IMR-90 (cell line): ENCODE measurements at regions not wholly inside any gene's neighbourhood (a gene's known extent, or its start where the extent isn't known, plus 50 kb on each side); places are given as distances from the start of the nearest gene placed in this dataset.

ENCODE experiments used
- ATAC-seq: fragments of 200-7000 bp; cut with Tn5 transposase; 2 replicates; pipeline ENCODE4 v1.9.1; 2020; ENCODE audit warnings: low read depth, mild to moderate bottlenecking, moderate library complexity
- BruUV-seq: library from RNA; stranded (reverse); fragments of 400-500 nt; replicated peaks from 2 replicates; lab custom pipeline; 2021; lab: Mats Ljungman, UMichigan
- CTCF ChIA-PET: fragments of 300-600 bp; formaldehyde crosslinking; extraction: SDS; loops from one replicate; lab custom pipeline; 2021; ENCODE audit warnings: antibody characterized with exemption; lab: Yijun Ruan, JAX
- POLR2A ChIA-PET: fragments of 300-600 bp; sonication (Branson Sonifier 250); formaldehyde crosslinking; loops from one replicate; lab custom pipeline; 2022; ENCODE audit warnings: antibody characterized with exemption; ENCODE audit not compliant: unreplicated experiment; lab: Charles Lee
- DNase-seq: peaks from one replicate; pipeline ENCODE4 v3.0.0; 2013
- H2AFZ ChIP-seq: replicated peaks from 2 replicates; pipeline ENCODE3; 2013; ENCODE audit warnings: low read length, mild to moderate bottlenecking; ENCODE audit not compliant: poor library complexity
- H2AK5ac ChIP-seq: 2 replicates; pipeline ENCODE4 v1.6.1; 2013; ENCODE audit warnings: low read depth, low read length, inconsistent platforms
- H2AK9ac ChIP-seq: replicated peaks from 2 replicates; pipeline ENCODE3; 2013; ENCODE audit warnings: mild to moderate bottlenecking, low read depth, low read length, moderate library complexity; ENCODE audit not compliant: poor library complexity
- H2BK120ac ChIP-seq: 2 replicates; pipeline ENCODE4 v1.6.1; 2013; ENCODE audit warnings: low read depth, low read length, inconsistent platforms
- H2BK15ac ChIP-seq: 3 replicates; pipeline ENCODE4 v1.6.1; 2013; ENCODE audit warnings: low read depth, low read length, inconsistent platforms
- H2BK20ac ChIP-seq: 2 replicates; pipeline ENCODE4 v1.6.1; 2013; ENCODE audit warnings: low read depth, mild to moderate bottlenecking, inconsistent platforms, low read length, moderate library complexity
- H2BK5ac ChIP-seq: 2 replicates; pipeline ENCODE4 v1.6.1; 2013; ENCODE audit warnings: mild to moderate bottlenecking, low read depth, low read length, inconsistent platforms; ENCODE audit not compliant: poor library complexity, severe bottlenecking
- H3K14ac ChIP-seq: replicated peaks from 2 replicates; pipeline ENCODE4 v1.6.1; 2013; ENCODE audit warnings: low read depth, low read length, inconsistent platforms
- H3K18ac ChIP-seq: 2 replicates; pipeline ENCODE4 v1.6.1; 2013; ENCODE audit warnings: low read depth, low read length, control low read depth
- H3K23ac ChIP-seq: 2 replicates; pipeline ENCODE4 v1.6.1; 2013; ENCODE audit warnings: low read depth, low read length, inconsistent platforms
- H3K27ac ChIP-seq: 2 replicates; pipeline ENCODE4 v1.5.1; 2013; ENCODE audit warnings: mild to moderate bottlenecking, control low read depth, low read length; ENCODE audit not compliant: insufficient read depth
- H3K27me3 ChIP-seq: 2 replicates; pipeline ENCODE4 v1.6.1; 2013; ENCODE audit warnings: low read length; ENCODE audit not compliant: control insufficient read depth, insufficient read depth
- H3K36me3 ChIP-seq: 2 replicates; pipeline ENCODE4 v1.6.1; 2013; ENCODE audit warnings: low read length, mixed read lengths; ENCODE audit not compliant: control insufficient read depth, insufficient read depth
- H3K4ac ChIP-seq: 2 replicates; pipeline ENCODE4 v1.6.1; 2013; ENCODE audit warnings: low read depth, low read length, inconsistent platforms
- H3K4me1 ChIP-seq: 2 replicates; pipeline ENCODE4 v1.6.1; 2013; ENCODE audit warnings: low read length, mixed read lengths; ENCODE audit not compliant: control insufficient read depth, insufficient read depth
- H3K4me2 ChIP-seq: 2 replicates; pipeline ENCODE4 v1.6.1; 2013; ENCODE audit warnings: low read depth, mild to moderate bottlenecking, control low read depth, low read length, moderate library complexity
- H3K4me3 ChIP-seq: 2 replicates; pipeline ENCODE4 v1.5.1; 2013; ENCODE audit warnings: low read depth, mild to moderate bottlenecking, control low read depth, low read length, moderate library complexity; ENCODE audit not compliant: insufficient read depth
- H3K56ac ChIP-seq: 2 replicates; pipeline ENCODE4 v1.6.1; 2013; ENCODE audit warnings: low read length, inconsistent platforms; ENCODE audit not compliant: insufficient read depth; ENCODE audit errors: extremely low read depth
- H3K79me1 ChIP-seq, 2 experiments: 2 replicates each; pipeline ENCODE4 v1.6.1; 2013; ENCODE audit warnings: low read length in 2 of 2, inconsistent platforms in 1 of 2, low read depth in 1 of 2
- H3K9ac ChIP-seq: 2 replicates; pipeline ENCODE4 v1.6.1; 2013; ENCODE audit warnings: low read depth, low read length, control low read depth
- H3K9me1 ChIP-seq: 2 replicates; pipeline ENCODE4 v1.6.1; 2013; ENCODE audit warnings: low read length, inconsistent platforms; ENCODE audit not compliant: insufficient read depth
- H3K9me3 ChIP-seq: 2 replicates; pipeline ENCODE4 v1.6.1; 2013; ENCODE audit warnings: low read length; ENCODE audit not compliant: control insufficient read depth, insufficient read depth
- H4K20me1 ChIP-seq: 2 replicates; pipeline ENCODE4 v1.6.1; 2013; ENCODE audit warnings: low read length, inconsistent platforms; ENCODE audit not compliant: insufficient read depth
- H4K5ac ChIP-seq: 2 replicates; pipeline ENCODE4 v1.6.1; 2013; ENCODE audit warnings: mild to moderate bottlenecking, low read depth, low read length, control low read depth
- H4K8ac ChIP-seq, 2 experiments: 2 replicates each; pipeline ENCODE4 v1.6.1; 2013; ENCODE audit warnings: low read depth in 2 of 2, low read length in 2 of 2, control low read depth in 1 of 2, inconsistent platforms in 1 of 2
- H4K91ac ChIP-seq: 2 replicates; pipeline ENCODE4 v1.6.1; 2013; ENCODE audit warnings: low read depth, low read length, inconsistent platforms; ENCODE audit not compliant: insufficient read depth
- BHLHE40 ChIP-seq: fragments of 150-350 bp; IDR thresholded peaks from 2 replicates; pipeline ENCODE4 v1.6.1; 2016; ENCODE audit warnings: mild to moderate bottlenecking, low read depth, low read length
- CEBPB ChIP-seq: IDR thresholded peaks from 2 replicates; pipeline ENCODE4 v1.6.1; 2012; ENCODE audit warnings: low read depth, low read length, improper control_type of control experiment
- CHD1 ChIP-seq: IDR thresholded peaks from 2 replicates; pipeline ENCODE4 v1.6.1; 2012; ENCODE audit warnings: low read depth, low read length, improper control_type of control experiment
- CTCF ChIP-seq: conservative IDR thresholded peaks from 2 replicates; pipeline ENCODE4 v1.5.1; 2012; ENCODE audit warnings: mild to moderate bottlenecking, low read depth, low read length, improper control_type of control experiment
- ELK1 ChIP-seq: fragments of 150-350 bp; IDR thresholded peaks from 2 replicates; pipeline ENCODE4 v1.6.1; 2016; ENCODE audit warnings: low read depth, mild to moderate bottlenecking, low read length, moderate library complexity, borderline replicate concordance
- FOS ChIP-seq: fragments of 150-350 bp; IDR thresholded peaks from 2 replicates; pipeline ENCODE4 v1.6.1; 2016; ENCODE audit warnings: low read depth, low read length
- MAFK ChIP-seq: IDR thresholded peaks from 2 replicates; pipeline ENCODE4 v1.6.1; 2012; ENCODE audit warnings: low read depth, low read length, improper control_type of control experiment
- MAZ ChIP-seq: IDR thresholded peaks from 2 replicates; pipeline ENCODE4 v1.6.1; 2012; ENCODE audit warnings: low read depth, mild to moderate bottlenecking, low read length, improper control_type of control experiment, moderate library complexity, borderline replicate concordance
- MXI1 ChIP-seq: IDR thresholded peaks from 2 replicates; pipeline ENCODE4 v1.6.1; 2012; ENCODE audit warnings: low read depth, mild to moderate bottlenecking, low read length, moderate library complexity, borderline replicate concordance
- NFE2L2 ChIP-seq: fragments of 150-350 bp; IDR thresholded peaks from 2 replicates; pipeline ENCODE4 v1.6.1; 2016; ENCODE audit warnings: low read depth, mild to moderate bottlenecking, low read length
- POLR2A ChIP-seq: IDR thresholded peaks from 2 replicates; pipeline ENCODE4 v1.6.1; 2012; ENCODE audit warnings: mild to moderate bottlenecking, low read depth, low read length
- RAD21 ChIP-seq: IDR thresholded peaks from 2 replicates; pipeline ENCODE4 v1.6.1; 2012; ENCODE audit warnings: low read length, improper control_type of control experiment
- RCOR1 ChIP-seq: IDR thresholded peaks from 2 replicates; pipeline ENCODE4 v1.6.1; 2012; ENCODE audit warnings: mild to moderate bottlenecking, low read length, improper control_type of control experiment; ENCODE audit not compliant: insufficient replicate concordance
- RFX5 ChIP-seq: IDR thresholded peaks from 2 replicates; pipeline ENCODE4 v1.8.0; 2012; ENCODE audit warnings: low read depth, mild to moderate bottlenecking, low read length, moderate library complexity
- SMC3 ChIP-seq: fragments of 150-350 bp; IDR thresholded peaks from 2 replicates; pipeline ENCODE4 v1.6.1; 2016; ENCODE audit warnings: low read depth, mild to moderate bottlenecking, antibody characterized with exemption, low read length, moderate library complexity
- WGBS, 2 experiments: methylation state at CpG; one replicate each; pipeline versions ENCODE4 v1.1.5 to v1.1.7; 2013; ENCODE audit warnings: missing lambda C conversion rate in 2 of 2; ENCODE audit not compliant: insufficient read length in 1 of 2; ENCODE audit errors: extremely low coverage in 2 of 2; 5-methylcytosine and 5-hydroxymethylcytosine counted together
- dilution Hi-C: fragments of 300-500 bp; cut with HindIII; formaldehyde crosslinking; loops from one replicate; pipeline ENCODE4 v1.14.3; 2018; ENCODE audit warnings: low sequenced_read_pairs; ENCODE audit not compliant: unreplicated experiment
- in situ Hi-C: fragments of 300-500 bp; cut with MboI; formaldehyde crosslinking; loops from 3 replicates; pipeline ENCODE4 v1.14.3; 2019; ENCODE audit warnings: low sequenced_read_pairs, inconsistent platforms, mixed read lengths
- intact Hi-C: fragments of 100-400 bp; cut with micrococcal nuclease; formaldehyde crosslinking; loops from 2 replicates; pipeline ENCODE4 v1.10.0; 2022
- TF ChIP-seq, protein P1 (sequence below): fragments of 150-350 bp; IDR thresholded peaks from 2 replicates; pipeline ENCODE4 v1.6.1; 2017; ENCODE audit warnings: mild to moderate bottlenecking, antibody characterized with exemption, low read length, low read depth

DNA sequence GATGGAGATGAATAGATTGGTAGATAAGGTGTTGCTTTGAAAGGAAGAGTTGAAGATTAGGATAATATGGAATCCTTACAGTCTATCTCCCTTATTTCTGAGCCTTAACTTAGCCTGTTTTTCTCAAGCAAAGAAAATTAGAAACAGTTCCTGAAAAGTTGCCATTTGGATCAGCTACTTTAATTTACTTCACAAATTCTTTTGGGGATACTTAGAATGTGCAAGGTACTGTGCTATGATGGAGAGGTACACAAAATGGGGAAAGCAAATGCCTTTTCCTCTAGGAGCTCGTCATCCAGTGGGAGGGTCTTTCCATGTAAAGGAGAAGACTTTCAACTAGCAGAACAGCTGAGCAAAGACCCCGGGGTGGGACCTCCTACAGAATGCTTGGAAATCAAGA lies 51.1 kb upstream of the SMARCA2 start:
- H3K4me2 ChIP-seq: no peak overlapping the region
- ChIA-PET POLR2A (no interaction called here), CTCF (no interaction called here)
- no peak overlapping the region for H2BK15ac ChIP-seq
- H3K79me1 ChIP-seq: no peaks in the 10 kb centered on the region
- no peak overlapping the region for H2BK5ac ChIP-seq
- no TSS peak for BruUV-seq
- TF ChIP-seq BHLHE40 (no peak), FOS (no peak), RAD21 (no peak), ELK1 (no peak), CTCF (no peak), CEBPB (no peak), POLR2A (no peak), NFE2L2 (no peak), MXI1 (no peak), MAFK (no peak), MAZ (no peak), RCOR1 (no peak), CHD1 (no peak), RFX5 (no peak), SMC3 (no peak)
- TF ChIP-seq, protein P1, sequence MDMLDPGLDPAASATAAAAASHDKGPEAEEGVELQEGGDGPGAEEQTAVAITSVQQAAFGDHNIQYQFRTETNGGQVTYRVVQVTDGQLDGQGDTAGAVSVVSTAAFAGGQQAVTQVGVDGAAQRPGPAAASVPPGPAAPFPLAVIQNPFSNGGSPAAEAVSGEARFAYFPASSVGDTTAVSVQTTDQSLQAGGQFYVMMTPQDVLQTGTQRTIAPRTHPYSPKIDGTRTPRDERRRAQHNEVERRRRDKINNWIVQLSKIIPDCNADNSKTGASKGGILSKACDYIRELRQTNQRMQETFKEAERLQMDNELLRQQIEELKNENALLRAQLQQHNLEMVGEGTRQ: no peak
- no peak overlapping the region for H3K9ac ChIP-seq
- H3K27ac ChIP-seq: no peak overlapping the region
- dilution Hi-C loops (no loop called here), in situ Hi-C loops (no loop called here), intact Hi-C loops (no loop called here)
- no peak overlapping the region for H3K56ac ChIP-seq
- H4K91ac ChIP-seq: no peak overlapping the region
- ATAC-seq (no peak), DNase-seq (no peak)
- no peak overlapping the region for H3K4me3 ChIP-seq
- H2AFZ ChIP-seq: no peak overlapping the region
- WGBS, 2 experiments: no CpG with 5 or more reads among the region's 2 CpGs
- H3K9me1 ChIP-seq: no peaks in the 10 kb centered on the region
- no peak overlapping the region for H2BK20ac ChIP-seq
- H4K5ac ChIP-seq: no peak overlapping the region
- no peak overlapping the region for H3K14ac ChIP-seq
- no peak overlapping the region for H3K18ac ChIP-seq
- no peaks in the 10 kb centered on the region for H3K36me3 ChIP-seq
- H3K23ac ChIP-seq: no peak overlapping the region
- H3K4ac ChIP-seq: no peak overlapping the region
- H3K27me3 ChIP-seq: no peaks in the 10 kb centered on the region
- no peak overlapping the region for H2AK9ac ChIP-seq
- no peaks in the 10 kb centered on the region for H4K20me1 ChIP-seq
- no peak overlapping the region for H4K8ac ChIP-seq
- H3K4me1 ChIP-seq: no peaks in the 10 kb centered on the region
- H2BK120ac ChIP-seq: no peak overlapping the region
- no peak overlapping the region for H2AK5ac ChIP-seq
- no peaks in the 10 kb centered on the region for H3K9me3 ChIP-seq
